Stimulated activated CD4-positive, alpha-beta T cell treated with anti-CD3 and anti-CD28 coated beads, TNF-alpha, amount 100 ng/mL, for 48 hours (primary cell): ENCODE measurements at regions not wholly inside any gene's neighbourhood (a gene's known extent, or its start where the extent isn't known, plus 50 kb on each side); places are given as distances from the start of the nearest gene placed in this dataset.
"Not testable (repeated sequence)": the region's sequence is repeated elsewhere in the genome, so short reads cannot be mapped to it uniquely, and the experiment has no call there.

ENCODE experiments used
- DNase-seq, 3 donors: peaks; one replicate each; pipeline ENCODE4 v3.0.0-alpha.2; 2020; ENCODE audit warnings: low read depth in 3 of 3

- no peak for DNase-seq
These were observed 315.3 kb upstream of the FGF13 start for GRCh38 chrX:139026811-139027210.

- DNase-seq = no peak
These were observed 314.9 kb upstream of the FGF13 start for GRCh38 chrX:139026406-139026805.

GRCh38 chrX:139025816-139026215 lies 314.3 kb upstream of the FGF13 start:
- no peak for DNase-seq

- no peak for DNase-seq
These were observed 312.0 kb upstream of the FGF13 start for GRCh38 chrX:139023531-139023930.

GRCh38 chrX:139020801-139021200 lies 309.3 kb upstream of the FGF13 start:
- no peak for DNase-seq

GRCh38 chrX:139018436-139018835 lies 306.9 kb upstream of the FGF13 start:
- DNase-seq = no peak

GRCh38 chrX:139015627-139016026 lies 304.1 kb upstream of the FGF13 start:
- DNase-seq = no peak

GRCh38 chrX:139008185-139008584 lies 296.7 kb upstream of the FGF13 start:
- DNase-seq = no peak

GRCh38 chrX:139003856-139004527 lies 292.5 kb upstream of the FGF13 start:
- not testable (repeated sequence) for DNase-seq

GRCh38 chrX:139002319-139002718 lies 290.8 kb upstream of the FGF13 start:
- no peak for DNase-seq

- no peak for DNase-seq
These were observed 284.8 kb upstream of the FGF13 start for GRCh38 chrX:138996268-138996667.

- DNase-seq = no peak
These were observed 283.9 kb upstream of the FGF13 start for GRCh38 chrX:138995458-138995857.

- not testable (repeated sequence) for DNase-seq
These were observed 278.9 kb upstream of the FGF13 start for GRCh38 chrX:138990425-138990824.

- no peak for DNase-seq
These were observed 275.3 kb upstream of the FGF13 start for GRCh38 chrX:138986866-138987265.

GRCh38 chrX:138986235-138986634 lies 274.7 kb upstream of the FGF13 start:
- no peak for DNase-seq

GRCh38 chrX:138982365-138982764 lies 270.8 kb upstream of the FGF13 start:
- no peak for DNase-seq

GRCh38 chrX:138964501-138964900 lies 253.0 kb upstream of the FGF13 start:
- no peak for DNase-seq

- not testable (repeated sequence) for DNase-seq
These were observed 250.9 kb upstream of the FGF13 start for GRCh38 chrX:138962419-138962818.

GRCh38 chrX:138954976-138955375 lies 243.5 kb upstream of the FGF13 start:
- no peak for DNase-seq

GRCh38 chrX:138946926-138947325 lies 235.4 kb upstream of the FGF13 start:
- DNase-seq = no peak

GRCh38 chrX:138945219-138945618 lies 233.7 kb upstream of the FGF13 start:
- no peak for DNase-seq

GRCh38 chrX:138939038-138939437 lies 227.5 kb upstream of the FGF13 start:
- DNase-seq = no peak

- DNase-seq = no peak
These were observed 226.5 kb upstream of the FGF13 start for GRCh38 chrX:138938003-138938402.

- DNase-seq = no peak
These were observed 219.7 kb upstream of the FGF13 start for GRCh38 chrX:138931212-138931611.
